ENCODE measurements at regions not wholly inside any gene's neighbourhood (a gene's known extent, or its start where the extent isn't known, plus 50 kb on each side); places are given as distances from the start of the nearest gene placed in this dataset.

DNA sequence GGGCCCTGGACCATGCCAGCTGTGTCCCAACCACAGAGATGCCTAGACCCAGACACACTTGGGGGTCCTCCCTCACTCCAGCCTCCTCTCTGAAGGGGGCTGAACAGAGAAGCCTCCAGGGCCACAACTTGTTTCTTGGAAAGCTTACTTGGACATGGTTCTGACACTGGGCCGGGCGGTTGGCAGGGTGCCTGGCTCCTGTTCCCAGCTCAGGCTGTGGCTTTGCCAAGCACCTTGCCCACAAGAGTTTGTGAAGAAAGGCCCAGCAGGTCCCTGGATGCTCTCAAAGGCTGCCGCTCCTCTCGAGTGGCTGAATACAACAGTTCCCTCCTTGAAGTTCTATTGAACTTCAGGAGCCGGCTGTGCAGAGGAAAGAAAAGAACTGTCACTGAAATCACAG is 181.6 kb downstream of the PTPN20 start:
- TF ChIP-seq, protein P1, sequence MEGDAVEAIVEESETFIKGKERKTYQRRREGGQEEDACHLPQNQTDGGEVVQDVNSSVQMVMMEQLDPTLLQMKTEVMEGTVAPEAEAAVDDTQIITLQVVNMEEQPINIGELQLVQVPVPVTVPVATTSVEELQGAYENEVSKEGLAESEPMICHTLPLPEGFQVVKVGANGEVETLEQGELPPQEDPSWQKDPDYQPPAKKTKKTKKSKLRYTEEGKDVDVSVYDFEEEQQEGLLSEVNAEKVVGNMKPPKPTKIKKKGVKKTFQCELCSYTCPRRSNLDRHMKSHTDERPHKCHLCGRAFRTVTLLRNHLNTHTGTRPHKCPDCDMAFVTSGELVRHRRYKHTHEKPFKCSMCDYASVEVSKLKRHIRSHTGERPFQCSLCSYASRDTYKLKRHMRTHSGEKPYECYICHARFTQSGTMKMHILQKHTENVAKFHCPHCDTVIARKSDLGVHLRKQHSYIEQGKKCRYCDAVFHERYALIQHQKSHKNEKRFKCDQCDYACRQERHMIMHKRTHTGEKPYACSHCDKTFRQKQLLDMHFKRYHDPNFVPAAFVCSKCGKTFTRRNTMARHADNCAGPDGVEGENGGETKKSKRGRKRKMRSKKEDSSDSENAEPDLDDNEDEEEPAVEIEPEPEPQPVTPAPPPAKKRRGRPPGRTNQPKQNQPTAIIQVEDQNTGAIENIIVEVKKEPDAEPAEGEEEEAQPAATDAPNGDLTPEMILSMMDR (IDR thresholded peaks at IDR 0.05; ENCODE audit: poor library complexity), result no peak
- TF ChIP-seq EZH2 (IDR thresholded peaks at IDR 0.05; ENCODE audit: borderline replicate concordance), result no peak

Measured in hepatocyte (in vitro differentiated cells).